ENCODE measurements at regions not wholly inside any gene's neighbourhood (a gene's known extent, or its start where the extent isn't known, plus 50 kb on each side); places are given as distances from the start of the nearest gene placed in this dataset.

DNA sequence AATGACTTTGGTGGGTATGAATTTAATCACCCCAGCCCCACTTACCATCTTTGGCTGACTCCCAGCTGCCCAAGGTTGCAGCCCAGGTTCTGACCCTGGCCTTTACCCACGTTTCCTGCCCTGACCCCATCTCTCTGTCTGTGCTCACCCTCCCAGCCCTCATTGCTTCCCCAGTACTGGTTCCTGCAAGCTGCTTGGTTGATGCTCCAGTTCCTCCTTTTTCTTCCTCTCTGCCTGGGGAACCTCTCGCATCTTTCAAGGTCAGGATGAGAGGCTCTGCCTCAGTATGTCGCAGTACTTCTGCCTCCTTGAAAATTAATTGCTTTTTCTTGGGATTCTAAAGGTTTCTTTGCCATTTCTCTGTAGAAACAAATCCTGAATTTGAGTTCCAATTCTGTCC is 263.8 kb upstream of the ZNF32 start:
- Histone ChIP-seq H3K36me3 (replicated peaks in 1 of 2; ENCODE audit: control insufficient read depth in 2 of 2, insufficient read depth in 2 of 2, low read length in 2 of 2) (no peaks in the 10 kb centered on the region), H2BK15ac (ENCODE audit: low read length) (no peak overlapping the region), H3K79me1 (ENCODE audit: low read depth, low read length) (no peaks in the 10 kb centered on the region), H4K91ac (ENCODE audit: low read depth, low read length, poor library complexity) (no peak overlapping the region), H3K9ac (ENCODE audit: low read depth, low read length, poor library complexity) (no peak overlapping the region), H3K4me1 (ENCODE audit: control insufficient read depth in 2 of 2, insufficient read depth in 1 of 2, low read depth in 1 of 2, low read length in 2 of 2) (no peaks in the 10 kb centered on the region), H3K9me3 (replicated peaks in 1 of 2; ENCODE audit: control insufficient read depth in 2 of 2, insufficient read depth in 1 of 2, low read depth in 1 of 2, low read length in 2 of 2) (no peaks in the 10 kb centered on the region), H2AFZ (ENCODE audit: low read length) (no peak overlapping the region), H3K4me2 (ENCODE audit: insufficient read depth, low read length, poor library complexity, severe bottlenecking) (no peak overlapping the region), H2BK5ac (ENCODE audit: low read length) (no peak overlapping the region), H3K18ac (ENCODE audit: low read length) (peak overlapping the region; percentile 53), H4K8ac (ENCODE audit: low read depth, low read length) (no peak overlapping the region), H2BK12ac (ENCODE audit: low read length) (no peak overlapping the region), H3K27me3 (ENCODE audit: control insufficient read depth in 3 of 3, insufficient read depth in 3 of 3, low read depth in 1 of 3, low read length in 3 of 3) (no peaks in the 10 kb centered on the region), H3K4ac (ENCODE audit: low read length) (no peak overlapping the region), H3K14ac (ENCODE audit: low read length) (no peak overlapping the region), H2BK120ac (ENCODE audit: low read depth, low read length) (no peak overlapping the region), H2AK5ac (ENCODE audit: low read depth, low read length) (no peak overlapping the region), H3K23ac (ENCODE audit: low read depth, low read length, poor library complexity) (no peak overlapping the region), H3K27ac (replicated peaks; ENCODE audit: low read length) (no peak overlapping the region), H3K4me3 (ENCODE audit: low read length in 2 of 2) (no peak overlapping the region)
- DNase-seq (ENCODE audit: low spot score): no peak
- WGBS, 2 donors (ENCODE audit: extremely low coverage in 2 of 2, insufficient read length in 2 of 2, insufficient replicate concordance in 1 of 2): no CpG with 5 or more reads among the region's 3 CpGs

DNA sequence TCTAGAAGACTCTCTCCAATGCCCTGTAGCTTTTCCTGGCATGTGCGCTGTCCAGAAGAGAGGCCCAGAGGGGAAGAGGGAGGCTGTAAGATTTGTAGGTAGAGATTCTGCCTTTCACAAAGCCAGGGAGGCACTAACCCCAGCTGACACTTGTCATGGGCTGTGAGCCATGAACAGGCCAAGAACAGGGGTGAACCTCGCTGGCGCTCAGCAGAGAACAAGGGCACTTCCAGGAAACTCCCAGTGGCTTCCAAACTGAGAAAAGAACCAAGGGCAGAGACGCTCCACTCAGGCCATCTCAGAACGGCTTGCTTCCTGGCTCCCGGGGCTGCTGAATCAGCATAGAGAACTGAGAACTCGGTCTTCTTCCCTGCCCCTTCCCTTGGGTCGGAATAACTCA is 257.8 kb upstream of the ZNF32 start:
- no peak overlapping the region for H2BK5ac ChIP-seq (ENCODE audit: low read length)
- H3K79me1 ChIP-seq (ENCODE audit: low read depth, low read length): no peaks in the 10 kb centered on the region
- no peaks in the 10 kb centered on the region for H3K9me3 ChIP-seq (replicated peaks in 1 of 2; ENCODE audit: control insufficient read depth in 2 of 2, insufficient read depth in 1 of 2, low read depth in 1 of 2, low read length in 2 of 2)
- H3K4me2 ChIP-seq (ENCODE audit: insufficient read depth, low read length, poor library complexity, severe bottlenecking): no peak overlapping the region
- H3K4me1 ChIP-seq (ENCODE audit: control insufficient read depth in 2 of 2, insufficient read depth in 1 of 2, low read depth in 1 of 2, low read length in 2 of 2): peaks cover 0 to 1% of the 10 kb centered on the region in 2 donors
- no peak overlapping the region for H3K4ac ChIP-seq (ENCODE audit: low read length)
- H2AK5ac ChIP-seq (ENCODE audit: low read depth, low read length): no peak overlapping the region
- no peak overlapping the region for H2BK15ac ChIP-seq (ENCODE audit: low read length)
- H3K23ac ChIP-seq (ENCODE audit: low read depth, low read length, poor library complexity): no peak overlapping the region
- no peak overlapping the region for H2BK120ac ChIP-seq (ENCODE audit: low read depth, low read length)
- H2AFZ ChIP-seq (ENCODE audit: low read length): no peak overlapping the region
- DNase-seq (ENCODE audit: low spot score): no peak
- H3K18ac ChIP-seq (ENCODE audit: low read length): peak overlapping the region; percentile 27
- no peak overlapping the region for H2BK12ac ChIP-seq (ENCODE audit: low read length)
- no peak overlapping the region for H3K14ac ChIP-seq (ENCODE audit: low read length)
- H4K91ac ChIP-seq (ENCODE audit: low read depth, low read length, poor library complexity): no peak overlapping the region
- no peak overlapping the region for H3K9ac ChIP-seq (ENCODE audit: low read depth, low read length, poor library complexity)
- H3K27me3 ChIP-seq (ENCODE audit: control insufficient read depth in 3 of 3, insufficient read depth in 3 of 3, low read depth in 1 of 3, low read length in 3 of 3): no peaks in the 10 kb centered on the region
- no peak overlapping the region for H3K27ac ChIP-seq (replicated peaks; ENCODE audit: low read length)
- WGBS, 2 donors (ENCODE audit: extremely low coverage in 2 of 2, insufficient read length in 2 of 2, insufficient replicate concordance in 1 of 2): no CpG with 5 or more reads among the region's 8 CpGs
- no peak overlapping the region for H3K4me3 ChIP-seq (ENCODE audit: low read length in 2 of 2)
- no peak overlapping the region for H4K8ac ChIP-seq (ENCODE audit: low read depth, low read length)
- no peaks in the 10 kb centered on the region for H3K36me3 ChIP-seq (replicated peaks in 1 of 2; ENCODE audit: control insufficient read depth in 2 of 2, insufficient read depth in 2 of 2, low read length in 2 of 2)

GRCh38 chr10:43905512-43906236 is 257.0 kb upstream of the ZNF32 start:
- H2AK5ac ChIP-seq (ENCODE audit: low read depth, low read length): no peak overlapping the region
- no peak overlapping the region for H2BK15ac ChIP-seq (ENCODE audit: low read length)
- H4K91ac ChIP-seq (ENCODE audit: low read depth, low read length, poor library complexity): no peak overlapping the region
- no CpG with 5 or more reads among the region's 10 CpGs for WGBS, 2 donors (ENCODE audit: extremely low coverage in 2 of 2, insufficient read length in 2 of 2, insufficient replicate concordance in 1 of 2)
- H3K27me3 ChIP-seq (ENCODE audit: control insufficient read depth in 3 of 3, insufficient read depth in 3 of 3, low read depth in 1 of 3, low read length in 3 of 3): no peaks in the 10 kb centered on the region
- H3K14ac ChIP-seq (ENCODE audit: low read length): no peak overlapping the region
- H3K27ac ChIP-seq (replicated peaks; ENCODE audit: low read length): no peak overlapping the region
- H2BK5ac ChIP-seq (ENCODE audit: low read length): no peak overlapping the region
- H3K9ac ChIP-seq (ENCODE audit: low read depth, low read length, poor library complexity): no peak overlapping the region
- H3K4me3 ChIP-seq (ENCODE audit: low read length in 2 of 2): no peak overlapping the region
- no peak overlapping the region for H3K18ac ChIP-seq (ENCODE audit: low read length)
- H3K4me1 ChIP-seq (ENCODE audit: control insufficient read depth in 2 of 2, insufficient read depth in 1 of 2, low read depth in 1 of 2, low read length in 2 of 2): peaks cover 0 to 1% of the 10 kb centered on the region in 2 donors
- H2AFZ ChIP-seq (ENCODE audit: low read length): no peak overlapping the region
- H2BK12ac ChIP-seq (ENCODE audit: low read length): no peak overlapping the region
- no peaks in the 10 kb centered on the region for H3K79me1 ChIP-seq (ENCODE audit: low read depth, low read length)
- H3K36me3 ChIP-seq (replicated peaks in 1 of 2; ENCODE audit: control insufficient read depth in 2 of 2, insufficient read depth in 2 of 2, low read length in 2 of 2): no peaks in the 10 kb centered on the region
- H3K23ac ChIP-seq (ENCODE audit: low read depth, low read length, poor library complexity): no peak overlapping the region
- H3K4ac ChIP-seq (ENCODE audit: low read length): no peak overlapping the region
- no peak overlapping the region for H3K4me2 ChIP-seq (ENCODE audit: insufficient read depth, low read length, poor library complexity, severe bottlenecking)
- H4K8ac ChIP-seq (ENCODE audit: low read depth, low read length): no peak overlapping the region
- no peaks in the 10 kb centered on the region for H3K9me3 ChIP-seq (replicated peaks in 1 of 2; ENCODE audit: control insufficient read depth in 2 of 2, insufficient read depth in 1 of 2, low read depth in 1 of 2, low read length in 2 of 2)
- no peak for DNase-seq (ENCODE audit: low spot score)
- no peak overlapping the region for H2BK120ac ChIP-seq (ENCODE audit: low read depth, low read length)

- Histone ChIP-seq H2BK5ac (ENCODE audit: low read length) (no peak overlapping the region), H3K4ac (ENCODE audit: low read length) (no peak overlapping the region), H3K9me3 (replicated peaks in 1 of 2; ENCODE audit: control insufficient read depth in 2 of 2, insufficient read depth in 1 of 2, low read depth in 1 of 2, low read length in 2 of 2) (no peaks in the 10 kb centered on the region), H2BK15ac (ENCODE audit: low read length) (no peak overlapping the region), H3K4me2 (ENCODE audit: insufficient read depth, low read length, poor library complexity, severe bottlenecking) (no peak overlapping the region), H3K27ac (replicated peaks; ENCODE audit: low read length) (no peak overlapping the region), H3K23ac (ENCODE audit: low read depth, low read length, poor library complexity) (no peak overlapping the region), H3K79me1 (ENCODE audit: low read depth, low read length) (no peaks in the 10 kb centered on the region), H3K4me3 (ENCODE audit: low read length in 2 of 2) (no peak overlapping the region), H4K8ac (ENCODE audit: low read depth, low read length) (no peak overlapping the region), H2BK12ac (ENCODE audit: low read length) (no peak overlapping the region), H4K91ac (ENCODE audit: low read depth, low read length, poor library complexity) (no peak overlapping the region), H2BK120ac (ENCODE audit: low read depth, low read length) (no peak overlapping the region), H3K27me3 (ENCODE audit: control insufficient read depth in 3 of 3, insufficient read depth in 3 of 3, low read depth in 1 of 3, low read length in 3 of 3) (no peaks in the 10 kb centered on the region), H2AK5ac (ENCODE audit: low read depth, low read length) (no peak overlapping the region), H2AFZ (ENCODE audit: low read length) (no peak overlapping the region), H3K18ac (ENCODE audit: low read length) (peak overlapping the region; percentile 78), H3K9ac (ENCODE audit: low read depth, low read length, poor library complexity) (no peak overlapping the region), H3K14ac (ENCODE audit: low read length) (no peak overlapping the region), H3K4me1 (ENCODE audit: control insufficient read depth in 2 of 2, insufficient read depth in 1 of 2, low read depth in 1 of 2, low read length in 2 of 2) (peaks cover 0 to 1% of the 10 kb centered on the region in 2 donors), H3K36me3 (replicated peaks in 1 of 2; ENCODE audit: control insufficient read depth in 2 of 2, insufficient read depth in 2 of 2, low read length in 2 of 2) (no peaks in the 10 kb centered on the region)
- no peak for DNase-seq (ENCODE audit: low spot score)
- WGBS, 2 donors (ENCODE audit: extremely low coverage in 2 of 2, insufficient read length in 2 of 2, insufficient replicate concordance in 1 of 2): no CpG with 5 or more reads among the region's 9 CpGs
Observed at GRCh38 chr10:43904844-43905243, 256.2 kb upstream of the ZNF32 start.
